Suppressor macrophage treated with lipopolysaccharide for 1 hour (primary cell): ENCODE measurements at regions not wholly inside any gene's neighbourhood (a gene's known extent, or its start where the extent isn't known, plus 50 kb on each side); places are given as distances from the start of the nearest gene placed in this dataset.
A peak's percentile ranks its signal among the peaks of the same experiment; 100 is the strongest.
"Not testable (repeated sequence)": the region's sequence is repeated elsewhere in the genome, so short reads cannot be mapped to it uniquely, and the experiment has no call there.

Experiments
- DNase-seq, 3 donors: peaks; one replicate each; pipeline ENCODE4 v3.0.0-alpha.2; 2020 to 2022

DNA sequence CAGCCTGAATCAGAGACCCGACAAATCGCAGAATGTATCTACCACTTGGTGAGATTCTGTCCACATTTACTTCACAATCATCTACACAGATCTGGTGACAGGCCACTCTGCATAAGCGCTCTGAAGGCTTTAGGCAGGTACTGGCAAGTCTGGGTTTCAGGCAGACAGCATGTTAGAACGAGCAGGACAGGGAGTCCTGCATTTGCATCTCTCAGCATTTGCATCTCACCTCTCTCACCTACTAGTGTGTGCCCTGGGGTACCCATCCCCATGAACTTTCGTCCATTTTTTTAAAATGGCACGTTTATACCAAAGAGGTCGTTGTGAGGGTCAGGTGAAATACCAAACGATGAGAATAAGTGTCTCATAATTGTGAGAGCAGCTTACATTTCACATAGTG is 108.2 kb downstream of the SPATA31A1 start:
- DNase-seq, result not testable (repeated sequence)

DNA sequence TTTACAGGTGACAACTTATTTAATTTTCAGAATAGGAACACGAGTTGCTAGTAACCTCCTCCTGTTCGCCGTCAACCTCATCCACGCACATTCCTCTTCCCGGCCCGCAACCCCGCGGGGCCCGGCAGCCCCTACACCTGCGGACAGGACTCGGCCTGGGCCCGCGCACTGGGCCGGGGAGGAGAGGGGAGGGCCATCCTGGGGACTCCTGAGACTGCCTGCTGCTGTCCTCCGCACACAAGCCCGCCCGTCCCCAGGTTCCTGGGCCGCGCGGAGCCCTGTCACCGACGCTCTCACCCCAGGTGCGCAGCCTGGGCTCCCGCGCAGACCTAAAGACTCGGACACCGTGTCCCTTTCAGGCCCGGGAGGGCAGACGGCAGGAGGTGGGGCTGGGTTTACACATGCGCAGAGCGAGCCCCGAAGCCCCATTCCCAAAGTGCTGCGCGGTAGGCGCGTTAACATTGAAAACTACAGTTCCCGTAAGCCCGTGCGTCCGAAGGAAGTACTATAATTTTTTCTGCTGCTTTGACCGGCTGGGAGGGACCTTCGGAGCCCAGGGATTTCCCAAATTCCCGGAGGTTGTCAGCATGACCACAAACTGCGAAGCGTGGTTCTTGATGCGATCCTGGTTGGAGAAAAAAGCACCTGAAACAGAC is 108.8 kb downstream of the SPATA31A1 start:
- DNase-seq, result peak; percentile 87 to 88 (median 87)

DNA sequence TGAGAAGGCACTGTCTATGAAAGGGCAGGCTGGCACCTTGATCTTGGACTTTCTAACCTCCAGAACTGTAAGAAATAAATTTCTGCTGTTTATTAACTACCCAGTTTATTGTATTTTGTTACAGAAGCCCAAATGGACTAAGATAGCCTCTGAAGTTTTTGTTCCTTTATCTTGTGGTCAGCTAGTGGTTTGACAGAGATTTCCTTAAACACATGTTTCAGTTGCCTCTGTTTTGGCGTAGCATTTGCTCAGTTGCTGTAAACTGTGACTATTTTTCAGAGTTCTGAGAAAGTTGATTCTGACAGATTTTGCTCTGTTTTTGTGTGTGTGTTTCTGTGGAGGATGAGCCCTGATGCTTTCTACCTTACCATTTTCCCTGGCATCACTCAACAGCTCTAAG is 119.0 kb downstream of the SPATA31A1 start:
- DNase-seq, result not testable (repeated sequence)

DNA sequence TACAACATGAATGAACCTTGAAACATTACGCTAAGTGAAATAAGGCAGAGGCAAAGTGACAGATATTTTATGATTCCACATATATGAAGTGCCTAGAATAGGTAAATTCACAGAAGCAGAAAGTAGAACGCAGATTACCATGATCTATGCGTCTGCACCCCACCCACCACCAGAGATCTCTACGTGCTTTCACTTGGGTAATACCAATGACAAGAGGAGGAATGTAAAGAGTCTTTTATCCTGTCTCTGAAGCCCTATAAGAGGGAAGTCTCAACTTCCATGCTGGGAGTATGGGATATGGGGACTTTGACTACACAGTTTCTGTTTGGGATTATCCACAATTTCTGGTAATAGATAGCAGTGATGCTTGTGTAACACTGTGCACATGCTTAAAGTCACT is 127.6 kb downstream of the SPATA31A1 start:
- DNase-seq, result not testable (repeated sequence)

DNA sequence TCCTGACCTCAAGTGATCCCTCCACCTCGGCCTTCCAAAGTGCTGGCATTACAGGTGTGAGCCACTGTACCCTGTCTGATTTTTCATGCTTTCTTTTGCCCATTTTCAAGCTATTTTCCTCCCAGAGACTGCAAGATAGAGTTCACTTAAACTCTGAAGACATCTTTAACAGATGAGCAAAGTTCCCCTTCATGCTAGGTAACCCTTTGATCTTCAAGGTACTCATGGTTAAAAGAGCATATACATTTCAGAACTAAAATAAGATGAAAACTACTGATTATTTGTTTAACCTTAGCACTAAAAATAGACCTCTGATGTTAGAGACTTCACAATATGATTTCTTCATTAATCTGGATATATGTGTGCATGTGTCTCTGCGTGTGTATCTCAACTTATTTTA is 128.4 kb downstream of the SPATA31A1 start:
- not testable (repeated sequence) for DNase-seq

DNA sequence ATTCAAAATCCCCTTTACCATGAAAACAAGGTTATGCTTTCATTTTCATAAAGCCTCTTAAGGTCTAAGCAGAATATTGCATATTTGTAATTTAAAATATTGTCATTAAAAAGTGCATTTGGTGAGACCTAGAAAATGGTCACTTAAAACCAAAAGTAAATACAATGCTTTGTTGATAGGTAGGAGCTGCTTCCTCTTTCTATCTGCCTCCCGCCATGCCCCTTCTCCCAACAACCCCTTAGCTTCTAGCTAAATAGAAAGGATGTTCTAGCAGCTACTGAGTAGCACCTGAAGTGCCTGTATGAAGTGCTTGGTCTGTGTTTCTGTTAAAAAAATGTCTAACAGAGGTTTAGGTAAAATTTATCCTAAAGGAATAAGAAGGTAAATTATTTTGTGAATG is 128.8 kb downstream of the SPATA31A1 start:
- not testable (repeated sequence) for DNase-seq

DNA sequence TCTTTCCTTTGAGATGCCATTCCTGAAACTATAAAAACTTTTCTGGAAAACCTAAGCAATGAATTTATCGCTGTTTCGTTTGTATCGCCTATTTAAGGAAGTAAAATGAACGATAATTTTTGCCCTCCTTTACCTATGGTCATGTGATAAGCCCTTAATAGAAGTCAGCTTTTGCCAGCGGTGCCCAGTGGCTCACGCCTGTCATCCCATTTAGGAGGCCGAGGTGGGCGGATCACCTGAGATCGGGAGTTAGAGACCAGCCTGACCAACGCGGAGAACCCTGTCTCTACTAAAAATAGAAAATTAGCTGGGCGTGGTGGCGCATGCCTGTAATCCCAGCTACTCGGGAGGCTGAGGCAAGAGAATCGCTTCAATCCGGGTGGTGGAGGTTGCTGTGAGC is 132.0 kb downstream of the SPATA31A1 start:
- not testable (repeated sequence) for DNase-seq

DNA sequence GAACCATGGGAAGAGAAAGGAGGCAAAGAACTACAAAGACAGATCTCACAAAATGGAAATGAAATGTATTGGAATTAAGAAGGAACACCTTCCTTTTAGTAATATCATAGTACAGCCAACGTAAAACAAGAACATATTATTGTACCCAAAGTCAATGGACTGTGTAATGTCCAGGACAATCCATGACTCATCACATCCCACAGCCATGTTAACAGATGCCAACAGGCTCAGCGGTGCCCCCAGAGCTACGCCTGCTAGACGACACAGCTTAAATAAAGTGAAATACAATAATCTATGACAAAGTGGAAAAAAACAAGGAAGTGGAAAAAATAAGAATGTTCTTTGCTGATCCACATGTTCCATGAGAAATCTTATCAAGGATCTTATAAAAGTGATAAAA is 140.8 kb downstream of the SPATA31A1 start:
- DNase-seq, result not testable (repeated sequence)

DNA sequence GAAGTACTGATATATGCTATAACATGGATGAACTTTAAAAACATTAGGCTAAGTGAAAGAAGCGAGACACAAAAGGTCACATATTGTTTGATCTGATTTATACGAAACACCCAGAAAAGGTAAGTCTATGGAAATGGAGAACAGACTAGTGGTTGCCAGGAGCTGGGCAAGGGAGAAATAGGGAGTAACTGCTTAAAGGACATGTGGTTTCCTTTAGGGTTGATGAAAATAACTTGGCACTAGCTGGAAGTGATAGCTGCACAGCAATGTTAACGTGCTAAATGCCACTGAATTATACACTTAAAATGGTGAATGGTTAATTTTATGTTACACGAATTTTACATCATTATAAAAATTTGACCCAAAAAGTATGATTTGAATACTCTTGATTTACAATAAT is 147.7 kb downstream of the SPATA31A1 start:
- not testable (repeated sequence) for DNase-seq

DNA sequence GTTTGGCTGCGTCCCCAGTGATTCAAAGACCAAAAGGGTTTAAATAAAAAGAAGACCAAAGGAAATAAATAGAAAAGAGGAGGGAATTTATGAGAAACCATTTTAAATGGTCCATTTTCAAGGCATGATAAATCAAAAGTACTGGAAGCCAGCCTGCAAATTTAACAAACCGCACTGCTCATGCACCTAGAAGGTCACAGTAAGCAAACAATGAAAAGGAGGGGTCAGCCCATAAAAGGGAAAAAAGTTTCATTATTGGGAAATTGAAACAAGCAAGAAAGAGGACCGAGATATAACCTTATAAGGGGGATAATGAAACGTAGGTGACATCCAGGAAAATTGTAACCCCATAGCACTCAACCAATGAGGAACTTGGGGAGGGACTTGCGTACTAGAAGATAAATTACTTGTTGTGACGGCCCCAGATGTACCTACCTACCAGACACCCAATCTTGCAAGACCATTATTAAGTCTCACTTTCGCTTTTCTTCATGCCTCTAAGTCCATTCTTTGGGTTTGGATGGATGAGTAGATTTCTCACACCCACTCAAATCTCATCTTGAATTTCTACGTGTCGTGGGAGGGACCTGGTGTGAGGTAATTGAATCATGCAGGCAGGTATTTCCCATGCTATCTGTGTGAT is 172.0 kb downstream of the SPATA31A1 start:
- not testable (repeated sequence) for DNase-seq

DNA sequence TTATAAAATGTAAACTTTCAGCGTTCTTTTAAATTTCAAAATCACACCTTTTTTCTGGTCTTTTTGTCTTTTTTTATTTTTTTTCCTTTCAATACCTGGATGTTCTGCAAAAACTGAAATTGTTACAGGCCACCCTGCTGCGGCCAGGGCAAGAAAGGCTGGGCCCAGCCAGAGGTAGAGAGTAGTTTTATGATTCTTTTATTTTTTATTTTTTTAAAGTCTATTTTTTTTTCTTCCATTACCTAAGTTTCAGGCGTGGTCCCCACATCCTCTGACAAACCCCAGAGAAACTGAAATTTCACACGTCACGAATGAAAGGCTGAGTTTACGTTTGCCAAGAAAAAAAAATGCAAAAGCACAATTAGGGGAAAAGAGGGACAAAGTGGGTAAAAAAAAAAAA is 177.1 kb downstream of the SPATA31A1 start:
- DNase-seq, result not testable (repeated sequence)

DNA sequence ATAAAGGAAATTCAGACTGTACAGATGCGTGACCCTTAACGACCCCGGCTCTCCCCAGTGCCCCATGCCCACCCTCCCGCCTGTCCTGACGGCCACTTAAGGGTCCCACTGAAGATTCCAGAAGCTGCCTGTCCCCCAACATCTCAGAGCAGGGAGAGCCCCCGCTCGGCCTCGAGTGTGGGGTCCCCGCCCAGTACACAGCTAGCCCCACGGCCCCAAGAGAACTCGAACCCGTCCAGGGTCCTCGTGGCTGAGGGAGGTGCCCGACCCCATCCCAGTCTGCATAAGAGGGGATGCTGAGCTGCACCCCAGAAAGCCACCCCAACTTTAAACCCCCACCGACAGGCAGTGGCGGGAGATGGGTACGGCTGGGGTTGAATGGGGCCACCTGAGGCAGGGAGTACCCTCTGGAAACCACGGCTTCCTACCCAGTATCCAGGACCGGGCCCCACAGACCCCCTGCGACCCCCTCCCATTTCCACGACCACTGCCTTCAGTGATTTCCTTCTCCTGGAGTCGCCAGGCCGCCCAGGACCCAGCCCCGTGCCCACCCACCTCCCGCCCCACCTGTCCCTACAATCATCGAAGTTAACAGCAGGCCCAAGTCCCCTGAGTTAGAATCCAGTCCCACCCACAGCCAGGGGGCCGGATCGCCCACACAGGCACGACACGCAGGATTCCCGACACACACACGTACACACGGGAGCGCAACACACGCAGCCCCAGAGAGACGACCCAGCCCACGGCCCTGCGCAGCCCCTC is 177.7 kb downstream of the SPATA31A1 start:
- DNase-seq, result not testable (repeated sequence)

DNA sequence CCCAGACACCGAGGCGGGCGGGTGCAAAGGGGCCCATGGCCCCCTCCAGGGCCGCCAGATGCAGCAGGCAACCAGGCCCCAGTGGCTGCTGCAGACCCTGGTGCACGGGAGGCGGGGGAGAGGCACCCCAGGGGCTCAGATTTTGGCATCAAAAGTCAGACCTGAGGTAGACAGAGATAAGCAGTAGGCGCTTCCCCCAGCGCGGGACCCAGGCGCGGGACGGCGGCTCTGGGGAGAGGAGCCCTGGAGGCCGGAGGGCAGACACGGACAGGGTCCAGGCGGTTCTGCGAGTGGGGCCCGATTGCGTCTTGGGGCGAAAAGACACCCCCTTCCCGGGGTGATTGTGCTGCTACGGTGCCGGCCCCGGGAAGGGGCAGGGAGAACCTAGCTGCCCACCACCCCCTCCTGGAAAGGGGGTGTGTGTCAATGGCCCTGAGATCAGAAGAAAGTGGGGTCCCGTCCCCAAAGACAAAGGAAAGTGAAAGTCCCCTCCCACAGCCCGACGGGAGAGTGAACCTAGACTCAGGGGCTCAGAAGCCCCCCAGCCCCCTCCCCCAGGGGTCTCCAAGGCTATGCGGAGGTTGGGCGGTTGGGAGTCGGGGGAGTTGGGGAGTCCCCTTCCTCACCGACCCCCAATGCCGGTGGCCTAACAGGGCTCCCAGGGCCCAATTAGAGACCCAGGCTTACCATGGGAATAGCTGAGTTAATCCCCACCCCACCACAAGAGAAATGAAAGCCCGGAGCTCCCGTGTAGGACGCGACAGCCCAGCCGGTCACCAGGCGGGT is 178.5 kb downstream of the SPATA31A1 start:
- DNase-seq, result not testable (repeated sequence)

DNA sequence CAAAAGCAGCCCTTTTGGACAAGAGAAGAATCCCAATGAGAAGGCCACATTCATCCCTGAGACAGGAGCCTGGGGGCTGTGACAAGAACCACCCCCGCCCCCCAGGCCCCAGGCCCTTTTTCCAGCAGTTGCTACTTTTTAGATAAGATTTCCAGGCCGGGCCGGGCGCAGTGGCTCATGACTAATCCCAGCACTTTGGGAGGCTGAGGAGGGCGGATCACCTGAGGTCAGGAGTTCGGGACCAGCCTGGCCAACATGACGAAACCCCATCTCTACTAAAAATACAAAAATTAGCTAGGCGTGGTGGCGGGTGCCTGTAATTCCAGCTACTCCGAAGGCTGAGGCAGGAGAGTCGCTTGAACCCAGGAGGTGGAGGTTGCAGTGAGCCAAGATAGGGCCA is 179.4 kb downstream of the SPATA31A1 start:
- DNase-seq, result not testable (repeated sequence)

DNA sequence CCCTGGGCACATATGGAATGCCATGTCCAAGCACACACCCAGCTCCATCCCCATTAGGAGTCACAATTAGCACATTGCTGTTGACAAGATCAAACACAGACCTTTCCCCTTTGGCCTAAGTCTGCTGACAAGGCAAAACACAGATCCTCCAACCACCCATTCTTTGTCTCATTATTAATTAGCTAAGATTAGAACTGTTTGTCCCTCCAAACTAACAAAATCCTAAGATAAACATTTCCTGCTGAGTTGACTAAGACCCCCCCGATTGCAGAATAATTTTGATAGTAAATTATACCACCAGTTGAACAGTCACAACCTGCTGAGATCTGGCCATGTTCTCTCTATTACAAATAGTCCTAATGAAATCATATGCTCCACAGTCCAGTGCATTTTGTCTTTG is 186.7 kb downstream of the SPATA31A1 start:
- DNase-seq, result not testable (repeated sequence)

DNA sequence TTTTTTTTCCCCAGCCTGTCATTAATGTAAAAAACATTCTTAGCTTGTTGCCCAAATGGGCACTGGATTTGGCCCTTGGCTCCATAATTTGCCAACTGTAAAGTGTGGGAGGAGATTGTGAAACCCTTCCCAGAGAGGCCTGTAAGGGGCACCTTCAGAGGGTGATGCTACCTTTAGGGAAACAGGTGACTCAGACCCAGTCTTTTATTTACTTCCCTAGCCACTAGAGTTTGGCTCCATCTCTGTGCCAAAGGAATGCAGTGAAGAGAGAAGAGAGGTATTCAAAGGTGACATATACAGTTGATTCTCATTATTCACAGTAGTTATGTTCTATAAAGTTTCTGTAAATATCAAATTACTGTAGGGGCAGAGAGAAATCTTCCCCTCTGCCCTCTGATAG is 189.6 kb downstream of the SPATA31A1 start:
- not testable (repeated sequence) for DNase-seq

DNA sequence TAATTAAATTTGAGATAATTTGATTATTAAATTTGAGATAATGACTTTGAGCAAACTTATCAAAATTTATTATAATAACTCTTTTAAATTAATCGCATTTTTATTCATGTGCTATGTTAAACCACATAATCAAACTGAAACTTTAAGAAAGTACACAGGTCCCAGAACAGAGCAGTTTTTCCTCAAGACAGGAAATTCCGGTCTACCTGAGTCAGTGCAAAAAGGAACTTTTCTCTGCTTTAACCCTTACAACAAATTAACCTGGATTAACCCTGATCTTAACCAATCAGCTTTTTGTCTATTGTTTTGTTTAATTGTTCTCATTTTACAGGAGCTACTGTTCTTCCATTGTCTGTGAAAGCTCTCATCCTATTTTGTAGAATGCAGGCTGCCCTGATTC is 195.1 kb downstream of the SPATA31A1 start:
- not testable (repeated sequence) for DNase-seq

DNA sequence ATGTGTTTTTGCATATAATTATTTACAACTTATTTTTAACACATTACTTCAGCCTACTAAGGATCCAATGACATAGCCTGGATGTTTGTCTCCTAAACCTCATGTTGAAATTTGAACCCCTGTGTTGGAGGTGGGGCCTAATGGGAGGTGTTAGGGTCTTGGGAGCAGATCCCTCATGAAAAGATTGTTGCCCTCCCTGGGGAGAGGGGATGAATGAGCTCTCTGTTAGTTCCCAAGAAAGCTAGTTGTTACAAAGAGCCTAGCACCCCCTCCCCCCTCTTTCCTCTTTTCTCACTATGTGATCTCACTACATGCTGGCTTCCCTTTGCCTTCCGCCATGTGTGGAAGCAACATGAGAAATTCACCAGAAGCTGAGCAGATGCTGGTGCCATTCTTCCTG is 196.1 kb downstream of the SPATA31A1 start:
- DNase-seq, result not testable (repeated sequence)

DNA sequence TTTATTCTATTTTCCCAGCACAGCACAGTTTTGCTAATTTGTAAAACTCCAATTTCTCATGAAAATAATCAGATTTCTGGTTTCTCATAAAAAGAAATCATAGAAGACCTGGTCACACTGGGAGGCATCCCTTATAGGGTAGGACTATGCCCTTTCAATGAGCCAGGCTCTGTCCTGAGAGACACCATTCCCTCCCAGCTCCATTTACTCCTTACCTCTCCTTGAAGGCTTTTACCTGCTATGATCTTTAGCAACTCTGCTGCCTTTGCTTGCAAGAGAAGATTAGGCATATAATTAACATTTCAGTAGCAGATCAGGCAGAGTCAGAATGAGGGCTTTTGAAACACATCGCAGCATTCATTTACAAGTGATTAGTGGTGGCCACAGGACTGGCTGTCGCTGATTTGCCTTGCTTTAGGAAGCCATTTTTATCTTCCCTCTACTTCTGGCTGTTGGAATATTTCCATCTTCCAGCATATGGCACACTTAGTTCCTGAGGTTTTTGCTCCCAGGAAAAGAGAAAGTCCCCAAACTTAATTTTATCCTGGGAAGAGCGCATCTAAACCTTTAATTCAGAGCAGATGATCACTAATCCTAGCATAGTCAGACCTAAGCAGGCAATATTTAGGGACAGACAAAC is 196.9 kb downstream of the SPATA31A1 start:
- not testable (repeated sequence) for DNase-seq

DNA sequence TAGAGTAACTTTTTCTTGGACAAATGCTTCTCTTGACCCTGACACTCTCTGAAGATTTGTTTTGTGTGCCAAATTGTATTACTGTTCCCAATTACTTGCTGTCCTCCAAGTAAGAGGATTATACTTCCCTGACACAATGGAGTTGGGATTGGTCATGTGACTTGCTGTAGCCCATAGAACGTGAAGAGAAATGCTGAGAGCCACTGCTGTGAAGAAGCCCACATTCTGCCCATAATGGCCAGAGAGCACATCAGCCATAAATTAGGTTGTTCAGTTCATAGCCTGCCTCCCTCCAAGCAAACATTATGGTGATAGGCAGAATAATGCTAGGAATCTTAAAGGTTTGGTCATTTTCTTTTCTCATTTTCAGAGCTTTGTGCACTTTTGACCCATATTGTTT is 198.9 kb downstream of the SPATA31A1 start:
- DNase-seq, result not testable (repeated sequence)

DNA sequence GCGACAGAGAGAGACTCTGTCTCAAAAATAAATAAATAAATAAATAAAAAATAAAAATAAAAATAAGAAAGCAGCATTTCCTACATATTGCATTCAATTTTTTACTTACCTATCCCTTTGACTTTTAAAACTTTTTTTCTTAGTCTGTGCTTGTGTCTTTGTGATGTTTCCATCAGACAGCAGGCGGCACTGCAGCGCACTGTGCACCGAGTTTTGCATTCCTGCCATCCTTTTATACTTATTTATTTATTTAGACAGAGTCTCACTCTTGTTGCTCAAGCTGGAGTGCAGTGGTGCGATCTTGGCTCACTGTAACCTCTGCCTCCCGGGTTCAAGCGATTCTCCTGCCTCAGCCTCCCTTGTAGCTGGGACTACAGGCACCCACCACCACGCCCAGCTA is 203.9 kb downstream of the SPATA31A1 start:
- DNase-seq, result not testable (repeated sequence)

DNA sequence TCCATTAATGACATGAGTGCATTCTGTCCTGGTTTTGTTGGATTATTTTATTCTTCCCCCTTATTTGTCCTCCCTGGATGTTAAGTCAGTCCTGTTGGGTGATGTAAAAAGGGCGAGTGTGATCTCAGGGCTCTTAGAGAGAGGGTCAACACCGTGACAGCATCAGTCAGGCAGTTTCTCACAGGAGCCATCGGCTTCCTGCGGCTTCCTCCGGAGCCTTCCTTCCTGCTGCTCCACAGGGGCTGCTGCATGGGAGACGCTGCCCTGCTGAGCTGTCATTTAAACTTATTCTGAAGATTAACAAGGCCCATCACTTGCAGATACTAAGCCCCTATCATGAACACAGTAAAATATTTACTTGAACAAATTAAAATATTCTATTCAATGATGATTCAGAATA is 211.3 kb downstream of the SPATA31A1 start:
- not testable (repeated sequence) for DNase-seq
